Panc1 (cell line): ENCODE measurements at regions not wholly inside any gene's neighbourhood (a gene's known extent, or its start where the extent isn't known, plus 50 kb on each side); places are given as distances from the start of the nearest gene placed in this dataset.

ENCODE experiments used
- ATAC-seq: fragments of 200-7000 bp; cut with Tn5 transposase; 2 replicates; pipeline ENCODE4 v1.9.1; 2020; ENCODE audit warnings: mild to moderate bottlenecking, moderate library complexity
- BruUV-seq: library from RNA; stranded (reverse); fragments of 400-500 nt; replicated peaks from 2 replicates; lab custom pipeline; 2021; lab: Mats Ljungman, UMichigan
- CTCF ChIA-PET: fragments of 300-600 bp; sonication (Branson Sonifier 250); formaldehyde crosslinking; loops from one replicate; lab custom pipeline; 2022; ENCODE audit warnings: antibody characterized with exemption; lab: Charles Lee
- POLR2A ChIA-PET: fragments of 300-600 bp; sonication (Branson Sonifier 250); formaldehyde crosslinking; loops from one replicate; lab custom pipeline; 2022; ENCODE audit warnings: antibody characterized with exemption; lab: Charles Lee
- DNase-seq: peaks from one replicate; pipeline ENCODE4 v3.0.0-alpha.2; 2010; ENCODE audit warnings: low read depth, low spot score
- H3K27ac ChIP-seq: 2 replicates; pipeline ENCODE4 v1.5.1; 2011; ENCODE audit warnings: mild to moderate bottlenecking, low read length, inconsistent platforms
- H3K27me3 ChIP-seq: fragments of 200-500 bp; sonication (Bioruptor generic); 2 replicates; pipeline ENCODE4 v1.6.0; 2014; ENCODE audit warnings: low read length, inconsistent platforms; ENCODE audit not compliant: control insufficient read depth, insufficient read depth
- H3K36me3 ChIP-seq: fragments of 200-500 bp; sonication (Bioruptor generic); 2 replicates; pipeline ENCODE4 v1.5.1; 2014; ENCODE audit warnings: inconsistent platforms, mild to moderate bottlenecking, low read length, moderate library complexity; ENCODE audit not compliant: control insufficient read depth, insufficient read depth
- H3K4me1 ChIP-seq: 2 replicates; pipeline ENCODE4 v1.5.1; 2011; ENCODE audit warnings: inconsistent platforms, mild to moderate bottlenecking, low read length, moderate library complexity; ENCODE audit not compliant: control insufficient read depth, insufficient read depth
- H3K4me3 ChIP-seq, 2 experiments: 2 replicates each; pipeline ENCODE4 v1.5.1; 2011 to 2012; ENCODE audit warnings: low read depth in 2 of 2, low read length in 2 of 2, mild to moderate bottlenecking in 2 of 2, inconsistent platforms in 1 of 2, moderate library complexity in 1 of 2
- H3K9me3 ChIP-seq: fragments of 200-500 bp; sonication (Bioruptor generic); 2 replicates; pipeline ENCODE4 v1.5.1; 2014; ENCODE audit warnings: low read depth, mild to moderate bottlenecking, inconsistent platforms, low read length, moderate library complexity; ENCODE audit not compliant: control insufficient read depth, insufficient read depth
- CTCF ChIP-seq: fragments of 450-650 bp; IDR thresholded peaks from 2 replicates; pipeline ENCODE4 v1.5.1; 2017; ENCODE audit warnings: mild to moderate bottlenecking
- POLR2AphosphoS5 ChIP-seq: IDR thresholded peaks from 2 replicates; pipeline ENCODE4 v1.6.1; 2012; ENCODE audit warnings: mild to moderate bottlenecking, low read depth, low read length, moderate library complexity
- REST ChIP-seq, 2 experiments: IDR thresholded peaks; 2 replicates each; pipeline ENCODE4 v1.6.1; 2011 to 2012; ENCODE audit warnings: low read depth in 2 of 2, control low read depth in 1 of 2, low read length in 1 of 2, mild to moderate bottlenecking in 1 of 2, moderate library complexity in 1 of 2; ENCODE audit not compliant: insufficient read depth in 1 of 2
- SIN3A ChIP-seq: IDR thresholded peaks from 2 replicates; pipeline ENCODE4 v1.6.1; 2012; ENCODE audit warnings: low read depth, mild to moderate bottlenecking, low read length, moderate library complexity, borderline replicate concordance; ENCODE audit not compliant: insufficient read depth
- TCF7L2 ChIP-seq: IDR thresholded peaks from 2 replicates; pipeline ENCODE4 v1.6.1; 2011; ENCODE audit warnings: mild to moderate bottlenecking, low read depth, low read length, inconsistent platforms
- in situ Hi-C: cut with HindIII; loops from 2 replicates; pipeline ENCODE4 v1.10.0; 2016; ENCODE audit warnings: low sequenced_read_pairs, low pct_unique_long_range_greater_than_20kb
- intact Hi-C: fragments of 100-400 bp; cut with micrococcal nuclease; formaldehyde crosslinking; loops from one replicate; pipeline ENCODE4 v1.10.0; 2022; ENCODE audit not compliant: unreplicated experiment

- BruUV-seq: no TSS peak
- Histone ChIP-seq H3K36me3 (no peaks in the 10 kb centered on the region), H3K9me3 (no peaks in the 10 kb centered on the region), H3K27me3 (no peaks in the 10 kb centered on the region), H3K4me3 (no peak overlapping the region), H3K4me1 (no peaks in the 10 kb centered on the region), H3K27ac (no peak overlapping the region)
- in situ Hi-C loops (no loop called here), intact Hi-C loops (no loop called here)
- DNase-seq: no peak
- ChIA-PET CTCF (no interaction called here), POLR2A (no interaction called here)
- no peak for ATAC-seq
- TF ChIP-seq REST (IDR thresholded peaks at IDR 0.05; ENCODE audit: insufficient read depth in 1 of 2, low read depth in 2 of 2, low read length in 1 of 2): no peak
- no peak for TF ChIP-seq SIN3A
- TF ChIP-seq CTCF: no peak
- TF ChIP-seq POLR2AphosphoS5: no peak
- TF ChIP-seq TCF7L2: no peak
Observed at GRCh38 chr18:51300912-51301311, 103.4 kb upstream of the MEX3C start.

- Histone ChIP-seq H3K4me1 (no peaks in the 10 kb centered on the region), H3K27me3 (no peaks in the 10 kb centered on the region), H3K27ac (no peak overlapping the region), H3K4me3 (no peak overlapping the region), H3K36me3 (no peaks in the 10 kb centered on the region), H3K9me3 (no peaks in the 10 kb centered on the region)
- TF ChIP-seq TCF7L2 (no peak), REST (IDR thresholded peaks at IDR 0.05; ENCODE audit: insufficient read depth in 1 of 2, low read depth in 2 of 2, low read length in 1 of 2) (no peak), SIN3A (no peak), POLR2AphosphoS5 (no peak), CTCF (no peak)
- ChIA-PET POLR2A (no interaction called here), CTCF (no interaction called here)
- intact Hi-C loops: no loop called here
- no peak for DNase-seq
- no peak for ATAC-seq
- in situ Hi-C loops: no loop called here
- BruUV-seq: no TSS peak
Observed at GRCh38 chr18:51301376-51301775, 103.9 kb upstream of the MEX3C start.
